ENCODE measurements at regions not wholly inside any gene's neighbourhood (a gene's known extent, or its start where the extent isn't known, plus 50 kb on each side); places are given as distances from the start of the nearest gene placed in this dataset.

DNA sequence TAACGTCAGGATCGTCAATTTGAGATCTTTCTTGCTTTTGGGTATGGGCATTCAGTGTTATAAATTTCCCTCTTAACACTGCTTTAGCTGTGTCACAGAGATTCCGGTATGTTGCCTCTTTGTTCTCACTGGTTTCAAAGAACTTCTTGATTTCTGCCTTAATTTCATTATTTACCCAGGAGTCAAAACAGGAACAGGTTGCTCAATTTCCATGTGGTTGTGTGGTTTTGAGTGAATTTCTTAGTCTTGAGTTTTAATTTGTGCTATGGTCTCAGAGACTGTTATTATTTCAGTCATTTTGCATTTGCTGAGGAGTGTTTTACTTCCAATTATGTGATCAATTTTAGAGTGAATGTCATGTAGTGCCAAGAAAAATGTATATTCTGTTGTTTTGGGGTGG is 153.1 kb downstream of the PCDH17 start:
- DNase-seq, result no peak
- no peak for ATAC-seq (ENCODE audit: poor library complexity)
- CTCF ChIA-PET, result no interaction called here
- no peaks in the 10 kb centered on the region for H3K27me3 Mint-ChIP-seq
- POLR2A ChIA-PET, result no interaction called here
- no peak overlapping the region for H3K27ac Mint-ChIP-seq
- Histone ChIP-seq H3K27ac (ENCODE audit: low read depth in 1 of 2, low read length in 2 of 2) (no peak overlapping the region), H3K4me1 (ENCODE audit: insufficient read depth, low read length) (no peaks in the 10 kb centered on the region), H3K9me3 (ENCODE audit: control insufficient read depth in 1 of 2, insufficient read depth in 1 of 2, low read length in 2 of 2) (peaks cover 0 to 18% of the 10 kb centered on the region in 2 experiments), H3K4me3 (ENCODE audit: low read length) (no peak overlapping the region), H3K36me3 (ENCODE audit: insufficient read depth, low read length) (no peaks in the 10 kb centered on the region), H3K27me3 (ENCODE audit: control insufficient read depth in 1 of 2, insufficient read depth in 2 of 2, low read length in 2 of 2) (no peaks in the 10 kb centered on the region)
- H3K36me3 Mint-ChIP-seq (ENCODE audit: low read depth), result no peaks in the 10 kb centered on the region
- TF ChIP-seq, protein P1, sequence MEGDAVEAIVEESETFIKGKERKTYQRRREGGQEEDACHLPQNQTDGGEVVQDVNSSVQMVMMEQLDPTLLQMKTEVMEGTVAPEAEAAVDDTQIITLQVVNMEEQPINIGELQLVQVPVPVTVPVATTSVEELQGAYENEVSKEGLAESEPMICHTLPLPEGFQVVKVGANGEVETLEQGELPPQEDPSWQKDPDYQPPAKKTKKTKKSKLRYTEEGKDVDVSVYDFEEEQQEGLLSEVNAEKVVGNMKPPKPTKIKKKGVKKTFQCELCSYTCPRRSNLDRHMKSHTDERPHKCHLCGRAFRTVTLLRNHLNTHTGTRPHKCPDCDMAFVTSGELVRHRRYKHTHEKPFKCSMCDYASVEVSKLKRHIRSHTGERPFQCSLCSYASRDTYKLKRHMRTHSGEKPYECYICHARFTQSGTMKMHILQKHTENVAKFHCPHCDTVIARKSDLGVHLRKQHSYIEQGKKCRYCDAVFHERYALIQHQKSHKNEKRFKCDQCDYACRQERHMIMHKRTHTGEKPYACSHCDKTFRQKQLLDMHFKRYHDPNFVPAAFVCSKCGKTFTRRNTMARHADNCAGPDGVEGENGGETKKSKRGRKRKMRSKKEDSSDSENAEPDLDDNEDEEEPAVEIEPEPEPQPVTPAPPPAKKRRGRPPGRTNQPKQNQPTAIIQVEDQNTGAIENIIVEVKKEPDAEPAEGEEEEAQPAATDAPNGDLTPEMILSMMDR (IDR thresholded peaks at IDR 0.05), result no peak
- no peak overlapping the region for H3K4me3 Mint-ChIP-seq
- intact Hi-C loops (cut with DNase I, micrococcal nuclease), result no loop called here
- H3K9me3 Mint-ChIP-seq, result peaks cover 13% of the 10 kb centered on the region
- no peaks in the 10 kb centered on the region for H3K4me1 Mint-ChIP-seq (ENCODE audit: low read depth)

DNA sequence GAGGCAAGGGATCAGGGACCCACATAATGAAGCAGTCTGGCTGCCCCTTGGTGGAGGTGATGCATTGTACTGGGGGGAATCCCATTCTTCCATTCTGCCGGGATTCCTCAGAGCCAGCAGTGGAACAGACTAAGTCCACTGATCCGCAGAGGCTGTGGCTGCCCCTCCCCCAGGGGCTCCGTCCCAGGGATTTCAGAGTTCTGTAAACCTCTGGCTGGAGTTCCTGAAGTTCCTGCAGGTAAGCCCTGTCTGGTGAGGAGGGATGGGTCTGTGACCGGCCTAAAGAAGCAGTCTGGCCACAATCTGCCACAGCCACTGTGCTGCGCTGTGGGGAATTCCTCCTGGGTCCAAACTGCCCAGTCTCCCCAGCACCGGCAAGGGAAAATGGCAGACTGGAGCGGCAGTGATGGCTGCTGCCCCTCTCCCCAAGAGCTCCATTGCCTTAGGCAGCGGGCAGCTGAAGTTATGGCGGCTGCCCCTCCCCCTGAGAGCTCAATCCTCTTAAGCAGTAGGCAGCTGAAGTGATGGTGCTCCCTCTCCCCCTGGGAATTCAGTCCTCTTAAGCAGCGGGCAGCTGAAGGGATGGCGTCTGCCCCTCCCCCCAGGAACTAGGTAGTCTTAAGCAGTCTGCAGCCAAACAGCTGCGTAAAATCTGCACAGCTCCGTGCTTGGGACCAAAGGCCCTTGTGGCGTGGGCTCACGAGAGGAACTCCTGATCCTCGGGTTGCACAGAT is 155.7 kb downstream of the PCDH17 start:
- no peaks in the 10 kb centered on the region for H3K27me3 Mint-ChIP-seq
- no peaks in the 10 kb centered on the region for H3K36me3 Mint-ChIP-seq (ENCODE audit: low read depth)
- no peaks in the 10 kb centered on the region for H3K36me3 ChIP-seq (ENCODE audit: insufficient read depth, low read length)
- no peaks in the 10 kb centered on the region for H3K4me1 ChIP-seq (ENCODE audit: insufficient read depth, low read length)
- ChIA-PET POLR2A (no interaction called here), CTCF (no interaction called here)
- ATAC-seq (ENCODE audit: poor library complexity) (no peak), DNase-seq (peak in 1 of 14 experiments; percentile 7)
- intact Hi-C loops (cut with DNase I, micrococcal nuclease), result no loop called here
- no peak overlapping the region for H3K4me3 ChIP-seq (ENCODE audit: low read length)
- TF ChIP-seq, protein P1 (IDR thresholded peaks at IDR 0.05), result no peak
- H3K4me3 Mint-ChIP-seq, result no peak overlapping the region
- no peak overlapping the region for H3K27ac ChIP-seq (ENCODE audit: low read depth in 1 of 2, low read length in 2 of 2)
- no peak overlapping the region for H3K27ac Mint-ChIP-seq
- no peaks in the 10 kb centered on the region for H3K27me3 ChIP-seq (ENCODE audit: control insufficient read depth in 1 of 2, insufficient read depth in 2 of 2, low read length in 2 of 2)
- no peaks in the 10 kb centered on the region for H3K4me1 Mint-ChIP-seq (ENCODE audit: low read depth)
- peaks cover 0 to 18% of the 10 kb centered on the region in 2 experiments for H3K9me3 ChIP-seq (ENCODE audit: control insufficient read depth in 1 of 2, insufficient read depth in 1 of 2, low read length in 2 of 2)
- peaks cover 9% of the 10 kb centered on the region for H3K9me3 Mint-ChIP-seq

DNA sequence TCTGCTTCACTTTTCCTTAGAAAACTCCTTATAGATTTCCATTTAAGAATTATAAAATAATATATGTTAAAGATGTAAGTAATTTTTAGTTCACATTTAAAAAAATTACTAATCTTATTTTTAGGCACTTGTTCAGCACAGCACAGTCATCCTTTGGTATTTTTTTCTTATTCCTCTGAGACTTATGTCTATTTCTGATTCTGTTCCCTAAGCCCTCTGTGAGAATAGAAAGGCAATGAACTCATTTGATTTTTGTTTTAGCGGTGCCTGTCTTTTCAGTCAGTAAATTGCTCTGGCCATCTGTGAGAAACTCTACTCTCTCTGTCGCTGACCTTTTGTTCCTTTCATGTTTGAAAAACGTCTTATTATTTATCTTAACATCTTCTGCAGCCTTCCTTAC is 168.1 kb downstream of the PCDH17 start:
- Histone ChIP-seq H3K4me1 (ENCODE audit: insufficient read depth, low read length) (no peaks in the 10 kb centered on the region), H3K9me3 (ENCODE audit: control insufficient read depth in 1 of 2, insufficient read depth in 1 of 2, low read length in 2 of 2) (no peaks in the 10 kb centered on the region), H3K36me3 (ENCODE audit: insufficient read depth, low read length) (no peaks in the 10 kb centered on the region), H3K4me3 (ENCODE audit: low read length) (no peak overlapping the region), H3K27ac (ENCODE audit: low read depth in 1 of 2, low read length in 2 of 2) (no peak overlapping the region), H3K27me3 (ENCODE audit: control insufficient read depth in 1 of 2, insufficient read depth in 2 of 2, low read length in 2 of 2) (no peaks in the 10 kb centered on the region)
- DNase-seq, result no peak
- ChIA-PET CTCF (no interaction called here), POLR2A (no interaction called here)
- H3K9me3 Mint-ChIP-seq, result peaks cover 9% of the 10 kb centered on the region
- no peak overlapping the region for H3K27ac Mint-ChIP-seq
- no peaks in the 10 kb centered on the region for H3K27me3 Mint-ChIP-seq
- intact Hi-C loops (cut with DNase I, micrococcal nuclease), result no loop called here
- no peak for ATAC-seq (ENCODE audit: poor library complexity)
- no peaks in the 10 kb centered on the region for H3K4me1 Mint-ChIP-seq (ENCODE audit: low read depth)
- no peaks in the 10 kb centered on the region for H3K36me3 Mint-ChIP-seq (ENCODE audit: low read depth)
- TF ChIP-seq, protein P1 (IDR thresholded peaks at IDR 0.05), result no peak
- no peak overlapping the region for H3K4me3 Mint-ChIP-seq

Measured in CD4-positive, alpha-beta T cell (primary cell).